ENCODE measurements at regions not wholly inside any gene's neighbourhood (a gene's known extent, or its start where the extent isn't known, plus 50 kb on each side); places are given as distances from the start of the nearest gene placed in this dataset.

- TF ChIP-seq CTCF (IDR thresholded peaks at IDR 0.05; ENCODE audit: insufficient read depth, low read length, poor library complexity, severe bottlenecking) (no peak), EZH2phosphoT487 (conservative IDR thresholded peaks at IDR 0.05; ENCODE audit: low read length) (no peak)
Observed at GRCh38 chr2:207238831-207239701, 73.3 kb upstream of the KLF7 start.

Data from SU-DHL-6 (cell line).